ENCODE measurements at regions not wholly inside any gene's neighbourhood (a gene's known extent, or its start where the extent isn't known, plus 50 kb on each side); places are given as distances from the start of the nearest gene placed in this dataset.

- intact Hi-C loops (cut with DNase I): no loop called here
- Histone ChIP-seq H3K4me1 (no peaks in the 10 kb centered on the region), H3K27me3 (no peaks in the 10 kb centered on the region), H3K9me3 (no peaks in the 10 kb centered on the region), H3K4me3 (no peak overlapping the region), H3K27ac (no peak overlapping the region), H3K36me3 (no peaks in the 10 kb centered on the region)
- TF ChIP-seq CTCF (IDR thresholded peaks at IDR 0.05): no peak
- no peak for DNase-seq (ENCODE audit: low spot score in 2 of 2)
These were observed 114.0 kb upstream of the FAR2 start for GRCh38 chr12:29035112-29035511.

GRCh38 chr12:29039013-29039412 is 110.1 kb upstream of the FAR2 start:
- H3K36me3 ChIP-seq: no peaks in the 10 kb centered on the region
- H3K4me1 ChIP-seq: no peaks in the 10 kb centered on the region
- no peaks in the 10 kb centered on the region for H3K27me3 ChIP-seq
- DNase-seq (ENCODE audit: low spot score in 2 of 2): no peak
- no peaks in the 10 kb centered on the region for H3K9me3 ChIP-seq
- H3K27ac ChIP-seq: no peak overlapping the region
- intact Hi-C loops (cut with DNase I): no loop called here
- H3K4me3 ChIP-seq: no peak overlapping the region
- no peak for TF ChIP-seq CTCF (IDR thresholded peaks at IDR 0.05)

DNA sequence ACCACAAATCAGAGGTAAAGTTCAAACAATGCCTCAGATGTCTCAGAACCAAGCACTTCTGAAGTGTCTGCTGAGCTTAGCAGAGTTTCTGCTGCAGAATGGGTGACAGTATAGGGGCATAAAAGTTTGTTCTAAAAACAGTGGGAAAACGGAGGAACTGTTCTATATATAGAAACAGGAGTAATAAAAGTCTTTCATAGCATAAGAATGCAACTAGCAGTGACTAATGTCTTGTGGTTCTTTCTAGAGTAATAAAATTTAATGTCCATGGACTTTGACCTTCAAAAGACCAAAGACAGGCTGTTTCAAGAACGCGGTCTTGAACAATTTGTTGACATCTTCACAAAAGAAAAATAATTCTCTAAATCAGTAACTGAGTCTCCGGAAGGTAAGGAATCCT is 107.5 kb upstream of the FAR2 start:
- no peak for TF ChIP-seq CTCF (IDR thresholded peaks at IDR 0.05)
- no peak overlapping the region for H3K27ac ChIP-seq
- H3K36me3 ChIP-seq: no peaks in the 10 kb centered on the region
- no peak overlapping the region for H3K4me3 ChIP-seq
- no peak for DNase-seq (ENCODE audit: low spot score in 2 of 2)
- no peaks in the 10 kb centered on the region for H3K27me3 ChIP-seq
- H3K4me1 ChIP-seq: no peaks in the 10 kb centered on the region
- no peaks in the 10 kb centered on the region for H3K9me3 ChIP-seq
- intact Hi-C loops (cut with DNase I): no loop called here

GRCh38 chr12:29043069-29043468 is 106.0 kb upstream of the FAR2 start:
- no peaks in the 10 kb centered on the region for H3K4me1 ChIP-seq
- H3K4me3 ChIP-seq: no peak overlapping the region
- DNase-seq (ENCODE audit: low spot score in 2 of 2): no peak
- H3K36me3 ChIP-seq: no peaks in the 10 kb centered on the region
- no peaks in the 10 kb centered on the region for H3K27me3 ChIP-seq
- H3K27ac ChIP-seq: no peak overlapping the region
- intact Hi-C loops (cut with DNase I): no loop called here
- H3K9me3 ChIP-seq: no peaks in the 10 kb centered on the region
- no peak for TF ChIP-seq CTCF (IDR thresholded peaks at IDR 0.05)

DNA sequence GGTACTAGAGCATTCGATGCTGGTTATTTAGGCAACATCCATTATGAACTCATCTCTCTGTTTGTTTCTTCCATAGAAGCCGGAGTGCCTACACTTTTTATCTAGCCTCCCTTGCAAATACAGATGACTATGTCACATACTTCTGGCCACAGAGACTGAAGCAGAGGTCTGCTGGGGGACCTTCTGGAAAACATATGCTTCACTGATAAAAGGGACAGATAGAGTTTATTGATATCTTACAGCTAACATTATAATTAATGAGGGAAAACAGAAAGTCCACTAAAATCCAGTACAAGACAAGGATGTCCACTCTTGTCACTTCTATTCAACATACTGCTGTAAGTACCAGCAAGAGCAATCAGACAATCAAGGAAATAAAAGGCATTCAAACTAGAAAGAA is 104.3 kb upstream of the FAR2 start:
- no peaks in the 10 kb centered on the region for H3K36me3 ChIP-seq
- H3K27me3 ChIP-seq: no peaks in the 10 kb centered on the region
- H3K4me3 ChIP-seq: no peak overlapping the region
- H3K4me1 ChIP-seq: no peaks in the 10 kb centered on the region
- no peak for DNase-seq (ENCODE audit: low spot score in 2 of 2)
- intact Hi-C loops (cut with DNase I): no loop called here
- no peak overlapping the region for H3K27ac ChIP-seq
- TF ChIP-seq CTCF (IDR thresholded peaks at IDR 0.05): no peak
- H3K9me3 ChIP-seq: no peaks in the 10 kb centered on the region

- no peak for TF ChIP-seq CTCF (IDR thresholded peaks at IDR 0.05)
- Histone ChIP-seq H3K9me3 (no peaks in the 10 kb centered on the region), H3K36me3 (no peaks in the 10 kb centered on the region), H3K27me3 (no peaks in the 10 kb centered on the region), H3K4me3 (no peak overlapping the region), H3K27ac (no peak overlapping the region), H3K4me1 (no peaks in the 10 kb centered on the region)
- no peak for DNase-seq (ENCODE audit: low spot score in 2 of 2)
- intact Hi-C loops (cut with DNase I): no loop called here
These were observed 100.3 kb upstream of the FAR2 start for GRCh38 chr12:29048787-29049186.

Data from ascending aorta (tissue), 2 donors.